ENCODE measurements at regions not wholly inside any gene's neighbourhood (a gene's known extent, or its start where the extent isn't known, plus 50 kb on each side); places are given as distances from the start of the nearest gene placed in this dataset.
A peak's percentile ranks its signal among the peaks of the same experiment; 100 is the strongest.

GRCh38 chr4:57448901-57449300, 338.7 kb upstream of the IGFBP7 start:
- DNase-seq = no peak

DNA sequence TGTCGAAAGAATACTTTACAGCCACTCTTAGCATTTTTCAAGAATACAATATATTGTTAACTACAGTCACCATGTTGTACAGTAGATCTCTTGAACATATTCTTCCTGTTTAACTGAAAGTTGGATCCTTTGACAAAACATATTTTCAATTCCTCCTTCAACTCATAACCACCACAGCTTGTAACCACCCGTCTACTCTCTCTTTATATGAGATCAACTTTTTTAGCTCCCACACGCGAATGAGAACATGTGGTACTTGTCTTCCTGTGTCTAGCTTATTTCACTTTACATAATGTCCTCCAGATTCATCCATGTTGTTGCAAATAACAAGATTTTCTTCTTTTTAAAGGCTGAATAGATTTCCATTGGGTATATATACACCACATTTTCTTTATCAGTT, 338.3 kb upstream of the IGFBP7 start:
- no peak for DNase-seq

DNA sequence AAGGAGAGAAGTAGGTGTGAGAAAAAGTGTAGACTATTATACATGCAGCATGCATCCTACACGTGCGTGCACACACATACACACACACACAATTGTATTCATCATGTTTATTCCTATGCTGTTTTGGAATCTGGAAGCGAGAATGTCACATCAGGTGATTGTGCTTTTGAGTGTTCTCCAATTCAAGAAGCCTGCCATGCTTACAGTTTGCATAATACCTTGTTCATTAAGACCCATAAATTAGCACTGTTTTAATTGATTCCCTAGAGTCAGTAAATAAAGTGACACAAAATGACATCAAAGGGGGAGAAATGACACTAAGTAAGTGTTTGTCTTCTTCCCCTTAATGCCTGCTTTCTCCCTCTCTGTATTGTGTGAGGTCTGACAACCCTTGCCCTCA, 336.1 kb upstream of the IGFBP7 start:
- no peak for DNase-seq

DNA sequence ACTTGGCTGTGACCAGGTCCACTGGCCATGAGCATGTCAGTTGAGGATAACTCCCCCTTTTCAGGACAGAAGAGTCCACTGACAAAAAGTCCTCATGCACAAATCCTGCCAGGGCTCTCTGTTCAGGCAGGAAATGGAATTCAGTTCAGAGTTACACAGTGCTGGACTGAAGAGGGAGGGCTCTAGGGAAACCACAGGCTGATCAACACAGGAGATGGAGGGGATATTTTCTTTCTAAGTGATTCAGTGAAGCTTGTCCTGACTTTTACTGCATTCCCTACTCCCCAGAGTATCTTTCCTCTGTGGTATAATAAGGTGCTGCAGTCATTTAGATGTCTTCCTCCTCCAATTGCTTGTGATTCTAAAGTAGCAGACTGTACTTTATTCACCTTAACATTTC, 335.5 kb upstream of the IGFBP7 start:
- DNase-seq = no peak

GRCh38 chr4:57444671-57445070, 334.5 kb upstream of the IGFBP7 start:
- no peak for DNase-seq

DNA sequence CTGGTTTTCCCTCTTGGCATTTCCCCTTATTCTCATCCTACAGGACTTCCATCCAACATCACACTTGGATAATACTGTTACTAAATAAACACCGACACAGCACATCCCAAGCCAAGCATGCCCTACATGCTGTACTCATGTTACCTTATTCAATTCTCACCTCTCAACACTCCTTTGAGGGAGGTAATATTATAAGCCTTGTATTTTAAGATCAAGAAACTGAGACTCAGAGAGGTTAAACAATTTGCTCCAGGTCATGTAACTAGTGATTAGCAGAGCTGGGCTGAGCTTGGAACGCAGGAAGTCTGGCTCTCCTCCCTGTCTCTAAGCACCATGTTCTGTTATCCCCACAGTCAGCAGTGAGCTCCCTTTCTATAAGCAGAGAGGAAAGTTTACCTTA, 333.6 kb upstream of the IGFBP7 start:
- no peak for DNase-seq

DNA sequence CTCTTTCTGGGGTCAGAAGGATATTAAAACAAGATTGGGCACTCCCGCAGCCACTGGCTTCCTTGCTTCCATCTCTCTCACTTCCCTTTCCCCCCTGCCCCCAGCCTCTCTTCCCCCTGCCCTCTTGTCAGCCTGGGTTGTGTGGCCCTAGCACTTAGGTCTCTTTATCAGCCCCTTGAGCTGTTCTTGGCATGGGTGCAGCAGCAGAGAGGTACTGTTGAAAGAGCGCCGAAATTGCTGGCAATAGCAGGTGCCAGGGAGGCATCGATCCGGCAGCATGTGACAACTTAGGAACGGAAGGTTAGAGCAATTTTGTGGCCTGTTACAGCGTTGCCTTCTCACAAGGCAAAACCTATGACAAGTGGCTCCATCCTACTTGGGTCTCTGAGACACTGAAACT, 333.1 kb upstream of the IGFBP7 start:
- DNase-seq = no peak

DNA sequence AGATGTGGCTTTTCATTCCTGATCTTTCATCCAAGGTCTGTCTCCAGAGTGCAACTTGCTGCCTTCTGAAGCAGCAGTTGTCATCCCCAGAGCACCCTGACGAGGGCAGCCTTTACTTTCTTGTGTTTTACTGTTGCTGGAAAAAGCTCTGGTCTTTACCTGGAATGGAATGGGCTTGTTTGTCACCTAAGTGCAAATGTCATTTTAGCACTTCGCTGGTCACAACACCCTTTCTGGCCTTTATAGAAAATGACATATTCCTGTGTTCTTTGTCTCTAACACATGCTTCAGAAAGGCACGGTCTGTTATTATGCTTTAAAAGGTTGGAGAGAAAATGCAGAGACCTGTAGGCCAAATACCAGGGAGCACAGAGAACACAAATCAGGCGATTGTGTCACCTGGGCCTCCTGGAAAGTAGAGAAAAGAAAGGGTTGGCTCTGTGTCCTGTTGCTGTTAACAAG, 332.7 kb upstream of the IGFBP7 start:
- peak; percentile 65 for DNase-seq

DNA sequence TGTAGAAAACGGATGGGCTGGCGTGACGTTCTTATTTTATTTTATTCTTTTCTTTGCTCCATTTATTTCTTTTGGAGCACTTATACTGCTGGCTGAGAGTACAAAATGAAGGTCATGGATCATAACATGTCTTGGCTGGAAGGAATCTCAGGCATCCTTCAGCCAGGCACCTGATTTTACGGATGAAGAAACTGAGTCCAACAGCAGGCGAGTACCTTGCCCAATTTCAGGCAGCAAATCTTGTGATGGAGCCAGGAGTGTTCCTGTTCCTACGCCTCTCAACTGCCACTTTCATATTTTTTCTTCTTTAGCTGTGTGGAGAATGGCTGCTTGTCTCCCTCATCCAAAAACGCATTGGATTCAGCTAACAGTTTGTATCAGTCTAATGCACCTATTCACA, 332.1 kb upstream of the IGFBP7 start:
- no peak for DNase-seq

DNA sequence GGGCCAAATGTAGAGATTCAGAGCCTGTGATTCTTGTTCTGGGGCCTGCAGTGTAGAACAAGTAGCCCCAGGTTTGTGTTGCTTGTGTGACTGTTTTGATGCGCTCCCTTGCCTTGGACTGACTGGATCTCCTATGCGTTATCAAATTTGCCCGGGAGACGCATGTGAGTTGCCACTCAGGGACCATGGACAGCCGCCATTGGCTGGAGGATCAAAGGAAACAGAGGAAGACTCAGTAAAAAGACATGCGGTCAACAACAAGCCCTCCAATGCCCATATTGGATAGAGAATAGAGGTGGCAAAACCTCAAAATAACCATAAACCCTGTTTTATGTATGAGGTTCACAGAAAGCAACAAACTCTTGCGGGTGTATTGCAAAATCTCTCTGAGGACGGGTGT, 327.5 kb upstream of the IGFBP7 start:
- no peak for DNase-seq

DNA sequence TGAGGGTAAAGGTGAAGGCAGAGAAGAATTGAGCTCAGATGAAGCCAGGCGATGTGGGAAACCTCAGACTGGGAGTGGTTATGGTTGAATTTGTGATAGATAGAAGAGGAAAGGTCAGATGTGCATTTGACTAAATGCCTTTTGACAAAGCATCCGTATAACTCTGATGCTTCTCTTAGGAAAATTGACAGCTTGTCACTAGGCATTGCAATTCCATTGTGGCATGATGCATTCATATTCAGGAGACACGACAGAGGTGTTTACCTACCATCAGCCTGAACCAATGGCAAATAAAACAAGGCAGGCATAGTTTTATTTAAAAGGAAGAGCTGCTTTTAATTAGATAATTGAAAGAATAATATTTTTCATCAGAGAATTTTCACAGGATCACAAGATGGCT, 325.1 kb upstream of the IGFBP7 start:
- no peak for DNase-seq

- DNase-seq = no peak
Observed at GRCh38 chr4:57430726-57431125, 320.5 kb upstream of the IGFBP7 start.

DNA sequence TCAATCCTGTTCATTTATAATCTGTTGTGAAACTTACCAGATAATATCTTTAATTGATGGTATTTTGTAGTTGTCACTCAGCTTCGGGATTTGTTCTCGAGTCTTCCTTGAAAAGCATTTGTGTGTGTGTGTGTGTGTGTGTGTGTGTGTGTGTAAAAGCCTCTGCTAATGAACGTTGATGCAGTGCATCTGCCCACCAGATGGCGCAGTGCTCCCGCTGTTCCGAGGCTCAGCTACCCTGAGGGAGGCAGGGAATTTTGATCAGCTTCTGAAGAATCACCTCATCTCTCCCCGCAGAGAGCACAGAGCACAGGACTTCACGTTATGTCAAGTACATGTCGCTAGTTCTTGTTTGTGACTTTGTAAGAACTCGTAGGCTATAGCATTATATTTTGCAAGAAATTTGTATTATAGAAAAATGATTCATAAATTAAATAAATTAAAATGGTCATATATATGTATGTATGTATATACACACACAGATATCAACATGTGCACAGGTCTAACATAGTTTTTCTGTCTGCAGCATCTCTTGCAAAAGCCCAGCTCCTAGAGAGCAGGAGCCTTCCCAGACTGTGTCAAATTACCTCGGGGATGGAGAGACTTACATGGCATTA, 316.7 kb upstream of the IGFBP7 start:
- peak; percentile 84 for DNase-seq

DNA sequence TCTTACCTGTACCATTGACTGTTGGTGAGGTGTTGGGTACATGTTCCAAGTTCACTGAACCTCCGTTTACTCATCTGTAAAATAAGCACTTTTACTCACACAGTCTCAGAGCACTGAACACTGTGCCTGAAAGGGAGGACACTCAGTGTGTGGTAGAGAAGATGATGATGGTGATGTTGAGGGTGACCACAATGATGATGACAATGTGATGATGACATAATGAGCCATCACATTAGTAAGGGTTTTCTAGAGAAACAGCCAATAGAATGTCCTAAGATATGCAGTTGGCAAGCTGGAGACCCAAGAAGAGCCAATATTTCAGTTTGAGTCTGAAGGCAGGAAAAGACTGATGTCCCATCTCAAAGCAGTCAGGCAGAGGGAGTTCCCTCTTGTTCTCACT, 315.4 kb upstream of the IGFBP7 start:
- no peak for DNase-seq

DNA sequence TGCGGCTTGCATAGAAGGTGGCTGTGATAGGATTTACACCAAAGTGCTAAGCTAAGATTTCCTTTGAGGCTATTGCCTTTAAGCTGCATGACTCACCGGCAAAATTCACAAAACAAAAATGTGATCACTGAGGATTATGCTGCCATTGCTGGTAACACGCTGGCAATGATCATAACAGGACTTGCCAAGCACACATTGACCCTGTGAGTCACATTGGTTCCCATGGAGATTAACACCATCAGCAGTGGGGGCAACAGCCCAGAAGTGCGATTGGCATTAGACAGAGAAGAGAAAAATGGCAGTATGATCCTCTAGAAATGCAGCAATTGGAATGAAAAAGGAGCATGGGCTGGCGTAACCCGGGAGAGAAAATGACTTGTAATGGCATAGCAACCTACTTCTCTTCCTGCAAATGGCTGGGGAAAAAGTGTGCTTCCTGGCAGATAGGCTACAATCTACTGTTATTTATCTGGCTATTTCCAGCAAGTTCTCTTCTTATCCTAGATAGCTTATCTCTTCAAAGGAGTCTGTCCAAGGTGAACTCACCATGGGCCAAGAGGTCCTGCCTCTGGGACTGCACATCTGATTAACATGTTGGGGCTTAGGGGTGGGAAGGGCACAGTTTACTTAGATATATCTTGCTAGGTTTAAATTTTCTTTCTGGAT, 314.2 kb upstream of the IGFBP7 start:
- DNase-seq = no peak

- no peak for DNase-seq
Observed at GRCh38 chr4:57418133-57418532, 307.9 kb upstream of the IGFBP7 start.

GRCh38 chr4:57412259-57413054, 302.3 kb upstream of the IGFBP7 start:
- no peak for DNase-seq

DNA sequence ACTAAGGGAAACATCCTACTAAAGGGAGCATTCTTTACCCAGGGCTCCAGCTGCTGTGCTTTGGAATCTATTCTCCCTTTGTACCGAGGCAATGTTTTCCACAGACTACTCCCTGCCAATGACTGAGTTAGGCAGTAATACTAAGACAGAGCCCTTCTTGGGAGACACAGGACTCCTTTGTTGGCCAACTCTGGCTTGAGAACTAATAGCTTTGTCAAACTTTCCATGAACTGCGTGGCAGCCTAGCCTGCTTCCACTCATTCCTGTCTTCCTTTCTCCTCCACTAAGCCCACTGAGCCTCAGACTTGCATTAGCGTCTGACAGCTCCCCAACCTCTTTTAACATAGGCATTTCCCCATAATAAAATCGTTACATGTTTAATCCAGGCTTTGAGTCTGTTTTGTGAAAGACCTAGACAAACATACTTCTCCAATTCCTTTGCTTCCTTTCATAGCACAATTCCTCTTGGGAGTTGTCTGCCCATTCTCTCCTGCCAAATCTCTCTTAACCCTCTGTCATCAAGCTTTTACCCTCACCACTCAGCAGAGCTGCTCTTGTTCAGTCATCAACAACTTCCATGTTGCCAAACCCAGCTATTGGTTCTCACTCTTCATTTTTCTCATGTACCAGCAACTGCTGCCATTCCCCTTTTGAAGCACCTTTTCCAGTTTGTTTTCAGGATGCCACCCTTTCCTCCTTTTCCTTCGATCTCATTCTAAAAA, 300.3 kb upstream of the IGFBP7 start:
- DNase-seq = no peak

DNA sequence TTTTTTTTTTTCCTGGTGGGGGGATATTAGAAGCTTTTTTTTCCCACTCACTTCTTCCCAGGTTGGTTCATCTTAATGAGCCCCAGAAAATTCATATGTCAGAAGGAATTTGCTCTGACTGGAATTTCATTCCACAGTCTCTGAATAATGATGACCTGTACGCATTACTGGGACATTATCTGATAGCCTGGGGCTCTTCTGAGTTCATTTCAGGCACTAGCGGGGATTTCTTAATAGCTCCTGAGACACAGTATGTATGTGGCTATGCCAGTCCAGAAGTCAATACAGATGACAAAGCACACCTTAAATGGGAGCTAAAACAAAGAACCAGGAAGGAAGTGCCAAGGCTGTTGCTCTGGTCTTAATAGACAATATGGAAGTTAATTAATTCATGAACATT, 295.2 kb upstream of the IGFBP7 start:
- DNase-seq = no peak

DNA sequence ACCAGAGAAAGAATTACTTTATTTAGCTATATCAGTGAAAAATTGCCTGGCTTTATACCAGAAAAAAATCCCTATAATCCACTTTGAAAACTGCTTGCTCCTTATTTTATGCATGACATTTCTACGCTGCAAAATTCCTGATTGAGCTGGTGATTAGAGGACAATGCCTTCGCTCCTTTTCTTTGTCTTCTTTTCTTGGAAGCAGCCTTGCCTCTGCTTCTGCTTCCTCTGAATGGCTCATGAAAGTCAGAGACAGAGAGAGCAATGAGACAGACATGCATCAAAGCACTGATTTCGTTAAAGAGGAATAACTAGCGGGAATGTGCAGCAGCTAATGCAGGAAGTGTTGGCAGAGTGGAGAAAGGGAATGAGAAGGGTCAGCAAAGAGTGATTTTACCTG, 294.3 kb upstream of the IGFBP7 start:
- no peak for DNase-seq

DNA sequence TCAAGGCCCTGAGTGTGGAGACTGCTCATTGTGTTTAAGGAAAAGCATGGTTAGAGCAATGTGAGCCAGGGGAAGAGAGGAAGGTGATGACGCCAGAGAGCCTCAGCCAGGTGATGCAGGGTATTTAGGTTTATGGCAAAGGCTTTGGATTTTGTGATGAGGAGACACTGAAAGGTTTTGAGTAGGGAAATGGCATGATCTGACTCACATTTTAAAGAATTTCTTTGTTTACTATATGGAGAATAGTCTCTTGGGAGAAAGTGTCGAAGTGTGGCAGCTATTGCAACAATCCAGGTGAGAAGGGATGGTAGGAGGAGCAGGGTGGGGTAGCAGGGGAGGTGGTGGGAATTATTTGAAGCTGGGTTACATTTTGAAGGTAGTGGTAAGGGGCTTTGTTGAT, 293.4 kb upstream of the IGFBP7 start:
- no peak for DNase-seq

DNA sequence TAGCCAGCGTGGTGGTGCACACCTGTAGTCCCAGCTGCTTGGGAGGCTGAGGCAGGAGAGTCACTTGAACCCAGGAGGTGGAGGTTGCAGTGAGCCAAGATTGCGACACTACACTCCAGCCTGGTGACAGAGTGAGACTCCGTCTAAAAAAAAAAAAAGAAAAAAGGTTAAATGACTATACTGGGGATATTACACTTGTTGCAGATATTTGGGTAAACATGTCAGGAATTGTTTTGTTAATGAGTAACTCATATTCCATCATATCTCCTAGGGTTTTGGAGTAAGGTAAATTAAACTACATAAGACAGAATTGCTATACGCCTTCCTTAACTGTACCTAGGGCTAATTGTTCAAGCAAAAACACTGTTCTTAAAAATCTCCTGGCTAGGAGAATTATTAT, 291.4 kb upstream of the IGFBP7 start:
- no peak for DNase-seq

DNA sequence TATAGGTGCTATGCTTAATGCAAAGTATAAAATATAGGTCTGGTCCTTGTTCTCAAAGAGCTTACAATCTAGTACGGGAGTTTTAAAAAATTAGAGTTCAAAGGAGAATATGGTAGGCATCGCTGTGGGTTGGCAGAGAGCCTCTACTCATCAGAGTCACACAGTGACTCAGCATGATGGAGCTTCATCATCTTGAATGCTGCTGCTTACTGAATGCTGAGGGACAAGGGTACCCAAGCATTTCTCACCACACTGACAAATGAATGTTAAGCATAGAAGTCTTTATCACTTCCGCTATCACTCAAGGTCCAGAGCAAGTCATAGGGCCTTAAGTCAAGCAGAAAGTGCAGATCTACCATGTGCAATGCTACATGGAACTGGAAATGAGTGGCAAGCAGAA, 268.6 kb upstream of the IGFBP7 start:
- DNase-seq = no peak

Data from COR-L47 (cell line).